ENCODE measurements at regions not wholly inside any gene's neighbourhood (a gene's known extent, or its start where the extent isn't known, plus 50 kb on each side); places are given as distances from the start of the nearest gene placed in this dataset.

DNA sequence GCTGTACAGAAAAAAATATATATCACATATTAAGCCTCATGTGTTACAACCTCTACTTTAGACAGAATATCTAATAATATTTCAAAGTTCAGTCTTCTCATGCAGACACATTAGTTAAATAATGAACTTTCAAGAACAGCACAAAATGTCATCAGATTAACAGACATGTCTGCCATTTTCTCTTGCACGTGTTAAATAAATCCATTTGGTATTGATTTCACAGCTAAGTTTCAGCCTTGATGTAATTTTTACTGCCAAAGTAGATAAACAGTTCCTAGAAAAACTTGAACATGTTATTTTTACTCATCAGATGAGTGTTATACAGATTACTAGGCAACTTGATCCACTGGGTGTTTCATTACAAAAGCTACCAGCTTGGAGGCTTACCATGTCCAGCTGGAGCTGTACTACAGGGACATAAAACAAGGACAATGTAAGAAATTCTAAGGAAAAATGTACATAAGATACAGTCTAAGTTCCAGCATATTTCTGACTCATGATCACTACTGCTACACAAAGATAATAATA is 290.7 kb upstream of the DDX18 start:
- TF ChIP-seq, protein P1, sequence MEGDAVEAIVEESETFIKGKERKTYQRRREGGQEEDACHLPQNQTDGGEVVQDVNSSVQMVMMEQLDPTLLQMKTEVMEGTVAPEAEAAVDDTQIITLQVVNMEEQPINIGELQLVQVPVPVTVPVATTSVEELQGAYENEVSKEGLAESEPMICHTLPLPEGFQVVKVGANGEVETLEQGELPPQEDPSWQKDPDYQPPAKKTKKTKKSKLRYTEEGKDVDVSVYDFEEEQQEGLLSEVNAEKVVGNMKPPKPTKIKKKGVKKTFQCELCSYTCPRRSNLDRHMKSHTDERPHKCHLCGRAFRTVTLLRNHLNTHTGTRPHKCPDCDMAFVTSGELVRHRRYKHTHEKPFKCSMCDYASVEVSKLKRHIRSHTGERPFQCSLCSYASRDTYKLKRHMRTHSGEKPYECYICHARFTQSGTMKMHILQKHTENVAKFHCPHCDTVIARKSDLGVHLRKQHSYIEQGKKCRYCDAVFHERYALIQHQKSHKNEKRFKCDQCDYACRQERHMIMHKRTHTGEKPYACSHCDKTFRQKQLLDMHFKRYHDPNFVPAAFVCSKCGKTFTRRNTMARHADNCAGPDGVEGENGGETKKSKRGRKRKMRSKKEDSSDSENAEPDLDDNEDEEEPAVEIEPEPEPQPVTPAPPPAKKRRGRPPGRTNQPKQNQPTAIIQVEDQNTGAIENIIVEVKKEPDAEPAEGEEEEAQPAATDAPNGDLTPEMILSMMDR (IDR thresholded peaks at IDR 0.05): no peak
- intact Hi-C loops (cut with micrococcal nuclease): no loop called here
- H3K27ac Mint-ChIP-seq: no peak overlapping the region
- no peaks in the 10 kb centered on the region for H3K4me1 Mint-ChIP-seq
- no peaks in the 10 kb centered on the region for H3K36me3 Mint-ChIP-seq (ENCODE audit: low read depth)
- ChIA-PET CTCF (no interaction called here), POLR2A (no interaction called here)
- H3K4me3 Mint-ChIP-seq: no peak overlapping the region
- H3K9me3 Mint-ChIP-seq: no peaks in the 10 kb centered on the region
- DNase-seq (no peak), ATAC-seq (ENCODE audit: low read depth) (no peak)
- no peaks in the 10 kb centered on the region for H3K27me3 Mint-ChIP-seq

DNA sequence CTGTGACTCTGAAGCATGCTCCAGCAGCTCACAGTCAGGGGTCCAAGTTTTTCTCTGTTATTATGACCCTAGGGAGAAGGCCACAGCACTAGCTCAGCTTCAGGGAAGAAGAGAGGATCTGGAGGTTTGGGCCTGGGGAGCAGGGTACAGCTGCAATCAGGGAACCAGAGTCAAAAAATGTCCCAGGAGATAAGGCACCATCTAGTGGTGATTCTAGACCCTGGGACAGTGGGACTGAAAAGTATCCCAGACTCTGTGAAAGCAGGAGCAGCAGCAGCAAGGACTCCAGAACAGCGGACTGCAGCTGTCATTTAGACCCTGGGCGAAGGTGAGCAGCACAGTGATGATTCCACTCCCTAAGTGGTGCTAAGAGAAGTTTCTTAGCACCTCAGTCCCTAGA is 278.4 kb upstream of the DDX18 start:
- ATAC-seq (ENCODE audit: low read depth) (no peak), DNase-seq (no peak)
- POLR2A ChIA-PET: no interaction called here
- no peaks in the 10 kb centered on the region for H3K27me3 Mint-ChIP-seq
- peaks cover 6% of the 10 kb centered on the region for H3K9me3 Mint-ChIP-seq
- intact Hi-C loops (cut with micrococcal nuclease): no loop called here
- H3K36me3 Mint-ChIP-seq (ENCODE audit: low read depth): no peaks in the 10 kb centered on the region
- CTCF ChIA-PET: no interaction called here
- TF ChIP-seq, protein P1 (IDR thresholded peaks at IDR 0.05): no peak
- H3K4me3 Mint-ChIP-seq: no peak overlapping the region
- no peaks in the 10 kb centered on the region for H3K4me1 Mint-ChIP-seq
- no peak overlapping the region for H3K27ac Mint-ChIP-seq

DNA sequence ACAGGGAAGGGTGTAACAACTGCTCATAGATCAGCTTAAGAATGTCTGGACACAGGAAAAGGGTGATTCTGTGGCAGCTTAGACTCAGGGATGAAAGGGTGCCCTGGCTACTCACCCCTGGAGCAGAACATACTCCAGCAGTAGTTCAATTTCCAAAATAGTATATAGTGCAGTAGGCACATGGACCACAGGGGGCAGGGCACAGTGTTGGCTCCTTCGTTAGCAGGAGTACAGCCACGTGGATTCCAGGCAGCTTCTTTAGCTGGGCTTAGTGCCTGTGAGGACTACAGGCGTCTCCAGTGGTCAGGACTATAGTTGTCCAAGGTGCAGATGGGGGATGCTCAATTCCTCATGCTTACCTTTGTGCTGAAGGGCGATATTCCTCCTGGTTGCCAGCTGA is 277.5 kb upstream of the DDX18 start:
- DNase-seq (no peak), ATAC-seq (ENCODE audit: low read depth) (no peak)
- no peaks in the 10 kb centered on the region for H3K36me3 Mint-ChIP-seq (ENCODE audit: low read depth)
- no peaks in the 10 kb centered on the region for H3K4me1 Mint-ChIP-seq
- intact Hi-C loops (cut with micrococcal nuclease): no loop called here
- CTCF ChIA-PET: no interaction called here
- H3K9me3 Mint-ChIP-seq: peaks cover 6% of the 10 kb centered on the region
- TF ChIP-seq, protein P1 (IDR thresholded peaks at IDR 0.05): no peak
- no peaks in the 10 kb centered on the region for H3K27me3 Mint-ChIP-seq
- no peak overlapping the region for H3K4me3 Mint-ChIP-seq
- H3K27ac Mint-ChIP-seq: no peak overlapping the region
- POLR2A ChIA-PET: no interaction called here

DNA sequence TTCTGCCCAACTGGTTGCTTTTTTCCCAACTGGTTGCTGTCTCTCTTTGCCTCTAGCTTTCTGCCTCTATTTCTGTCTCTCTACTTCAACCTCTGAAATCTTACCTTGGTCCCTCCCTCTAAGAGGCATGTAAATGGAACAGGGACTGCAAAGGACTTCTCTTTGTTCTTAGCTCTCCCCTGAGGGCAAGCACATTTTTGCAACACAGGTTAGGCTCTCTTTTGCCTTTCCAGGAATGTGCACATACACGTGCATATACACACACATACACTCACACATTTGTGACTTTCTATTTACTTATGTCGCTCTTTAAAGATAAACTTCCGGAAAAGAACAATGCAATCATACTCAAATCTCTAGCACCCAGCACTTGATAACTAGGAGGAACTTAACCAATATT is 262.6 kb upstream of the DDX18 start:
- Mint-ChIP-seq H3K4me1 (no peaks in the 10 kb centered on the region), H3K36me3 (ENCODE audit: low read depth) (no peaks in the 10 kb centered on the region), H3K27me3 (no peaks in the 10 kb centered on the region), H3K27ac (no peak overlapping the region), H3K4me3 (no peak overlapping the region), H3K9me3 (peaks cover 2% of the 10 kb centered on the region)
- TF ChIP-seq, protein P1 (IDR thresholded peaks at IDR 0.05): no peak
- intact Hi-C loops (cut with micrococcal nuclease): no loop called here
- no peak for ATAC-seq (ENCODE audit: low read depth)
- ChIA-PET CTCF (no interaction called here), POLR2A (no interaction called here)
- no peak for DNase-seq

DNA sequence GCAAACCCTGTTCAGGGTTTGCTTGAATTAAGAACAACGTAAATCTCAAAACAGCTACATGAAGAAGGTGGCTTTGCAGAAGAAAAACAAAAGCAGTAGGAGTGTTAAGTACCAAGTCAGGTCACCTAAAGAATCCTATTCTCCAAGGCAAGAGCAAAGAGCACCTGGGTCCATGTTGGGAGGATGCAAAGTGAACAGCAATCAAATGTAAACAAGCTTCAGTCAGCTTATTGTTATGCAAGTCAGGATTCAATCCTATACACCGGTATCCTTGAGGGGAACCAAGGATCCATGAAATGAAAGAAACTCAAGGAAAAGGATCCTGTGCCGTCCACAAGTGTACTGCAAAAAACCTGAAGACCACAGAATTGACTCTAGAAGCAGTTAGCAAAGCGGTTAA is 261.0 kb upstream of the DDX18 start:
- H3K36me3 Mint-ChIP-seq (ENCODE audit: low read depth): no peaks in the 10 kb centered on the region
- no peaks in the 10 kb centered on the region for H3K4me1 Mint-ChIP-seq
- no peaks in the 10 kb centered on the region for H3K27me3 Mint-ChIP-seq
- intact Hi-C loops (cut with micrococcal nuclease): no loop called here
- TF ChIP-seq, protein P1 (IDR thresholded peaks at IDR 0.05): no peak
- DNase-seq (no peak), ATAC-seq (ENCODE audit: low read depth) (no peak)
- ChIA-PET POLR2A (no interaction called here), CTCF (no interaction called here)
- H3K9me3 Mint-ChIP-seq: peaks cover 3% of the 10 kb centered on the region
- no peak overlapping the region for H3K27ac Mint-ChIP-seq
- no peak overlapping the region for H3K4me3 Mint-ChIP-seq
